Heart left ventricle (tissue), 13 donors: ENCODE measurements at regions not wholly inside any gene's neighbourhood (a gene's known extent, or its start where the extent isn't known, plus 50 kb on each side); places are given as distances from the start of the nearest gene placed in this dataset.

Experiments used
- POLR2A ChIP-seq, 2 donors: fragments of 450-650 bp; IDR thresholded peaks; one replicate each; pipeline ENCODE4 v1.6.1; 2017; ENCODE audit warnings: antibody characterized with exemption in 2 of 2, mild to moderate bottlenecking in 2 of 2, moderate library complexity in 2 of 2
- TF ChIP-seq, protein P1 (sequence below), 12 donors: fragments of 200-600 bp; sonication (generic) in 4 of 12; IDR thresholded peaks; one replicate each; pipeline versions ENCODE4 v1.5.0 to v1.8.0; 2018 to 2022; ENCODE audit warnings: antibody characterized with exemption in 12 of 12, mild to moderate bottlenecking in 5 of 12
- donor health status: ischemic (EF 13 %, LVEDD 7.1; RV severe dilation, severe dysfunction).
- donor health status: DM: no; HTN: yes; CAD: no.
- donor health status: DM: no; HTN: no; CAD: no.
- donor health status: ischemic (EF 25% LVEDD 6.9; RV normal size, moderate dysfunction).
- donor health status: ischemic (EF 25% LVEDD 5.7; RV mildly dilated, moderate dysfunction).
- donor health status: ischemic (EF 35%, LVEDD 5.7; RV mildly dilated, moderate dysfunction).
- donor health status: nonischemic (EF 11% LVEDD 7.7; RV severe dilation, severe dysfunction).
- donor health status: DM: yes; HTN: yes; CAD: no.
- donor health status: PGD.
- donor health status: ischemic (EF 29% LVEDD 5.4; RV normal size, mild dysfunction).
- donor health status: nonischemic (EF 23%, LVEDD 6.1; RV moderate dilation, normal function).

DNA sequence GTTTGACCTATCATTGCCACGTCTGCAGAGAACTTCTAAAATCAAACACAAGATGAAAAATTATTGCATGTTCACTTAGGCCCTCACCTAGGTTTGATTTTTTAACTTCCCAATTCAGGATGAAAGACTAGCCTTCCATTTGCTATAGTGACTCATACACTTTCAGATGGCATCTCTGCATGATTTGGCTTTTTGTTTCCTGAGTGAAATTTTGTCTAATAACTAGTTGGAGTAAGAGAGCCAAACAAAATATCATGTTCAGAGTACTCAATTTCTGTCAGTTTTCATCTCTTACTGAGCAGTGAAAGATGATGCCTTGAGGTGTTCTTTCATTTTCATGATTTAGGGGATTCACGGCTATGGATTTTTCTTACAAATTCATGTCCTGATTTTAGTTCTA is 122.9 kb downstream of the NSUN3 start:
- no peak for TF ChIP-seq POLR2A (IDR thresholded peaks at IDR 0.05)
- TF ChIP-seq, protein P1, sequence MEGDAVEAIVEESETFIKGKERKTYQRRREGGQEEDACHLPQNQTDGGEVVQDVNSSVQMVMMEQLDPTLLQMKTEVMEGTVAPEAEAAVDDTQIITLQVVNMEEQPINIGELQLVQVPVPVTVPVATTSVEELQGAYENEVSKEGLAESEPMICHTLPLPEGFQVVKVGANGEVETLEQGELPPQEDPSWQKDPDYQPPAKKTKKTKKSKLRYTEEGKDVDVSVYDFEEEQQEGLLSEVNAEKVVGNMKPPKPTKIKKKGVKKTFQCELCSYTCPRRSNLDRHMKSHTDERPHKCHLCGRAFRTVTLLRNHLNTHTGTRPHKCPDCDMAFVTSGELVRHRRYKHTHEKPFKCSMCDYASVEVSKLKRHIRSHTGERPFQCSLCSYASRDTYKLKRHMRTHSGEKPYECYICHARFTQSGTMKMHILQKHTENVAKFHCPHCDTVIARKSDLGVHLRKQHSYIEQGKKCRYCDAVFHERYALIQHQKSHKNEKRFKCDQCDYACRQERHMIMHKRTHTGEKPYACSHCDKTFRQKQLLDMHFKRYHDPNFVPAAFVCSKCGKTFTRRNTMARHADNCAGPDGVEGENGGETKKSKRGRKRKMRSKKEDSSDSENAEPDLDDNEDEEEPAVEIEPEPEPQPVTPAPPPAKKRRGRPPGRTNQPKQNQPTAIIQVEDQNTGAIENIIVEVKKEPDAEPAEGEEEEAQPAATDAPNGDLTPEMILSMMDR (IDR thresholded peaks at IDR 0.05) = no peak
